HEK293 (cell line): ENCODE measurements at regions not wholly inside any gene's neighbourhood (a gene's known extent, or its start where the extent isn't known, plus 50 kb on each side); places are given as distances from the start of the nearest gene placed in this dataset.

Experiments used
- CTCF ChIA-PET: fragments of 350-600 bp; formaldehyde crosslinking; extraction: SDS; loops from one replicate; lab custom pipeline; 2021; ENCODE audit warnings: antibody characterized with exemption; lab: Yijun Ruan, JAX
- POLR2A ChIA-PET: fragments of 300-600 bp; formaldehyde crosslinking; extraction: SDS; loops from one replicate; lab custom pipeline; 2020; ENCODE audit warnings: antibody characterized with exemption, inconsistent platforms; lab: Yijun Ruan, JAX
- H3K27ac ChIP-seq: fragments of 200-500 bp; sonication (Bioruptor generic); 2 replicates; pipeline ENCODE4 v1.5.1; 2014; ENCODE audit warnings: low read depth, low read length, control low read depth, inconsistent platforms; ENCODE audit errors: extremely low read depth
- H3K36me3 ChIP-seq, 2 experiments: fragments of 200-500 bp in 1 of 2; sonication (Bioruptor generic) in 1 of 2; 1 replicate in 1 of 2; 2 replicates in 1 of 2; pipeline ENCODE4 v1.5.1; 2014 to 2017; ENCODE audit warnings: inconsistent platforms in 2 of 2, low read length in 2 of 2; ENCODE audit not compliant: control insufficient read depth in 2 of 2, insufficient read depth in 1 of 2
- H3K4me1 ChIP-seq: fragments of 200-500 bp; sonication (Bioruptor generic); 2 replicates; pipeline ENCODE4 v1.5.1; 2014; ENCODE audit warnings: mild to moderate bottlenecking, low read length, inconsistent platforms; ENCODE audit not compliant: control insufficient read depth, insufficient read depth
- H3K4me3 ChIP-seq: 2 replicates; pipeline ENCODE4 v1.5.1; 2011; ENCODE audit warnings: low read depth, mild to moderate bottlenecking, control low read depth, low read length, moderate library complexity
- H3K9me3 ChIP-seq: fragments of 200-500 bp; sonication (Bioruptor generic); 2 replicates; pipeline ENCODE4 v1.5.1; 2014; ENCODE audit warnings: low read depth, low read length, inconsistent platforms; ENCODE audit not compliant: control insufficient read depth, insufficient read depth
- BCL11B ChIP-seq: fragments of 450-650 bp; formaldehyde crosslinking; IDR thresholded peaks from 2 replicates; pipeline ENCODE4 v1.5.1; 2016; ENCODE audit warnings: low read depth, missing biosample characterization, missing genetic modification characterization
- ELK4 ChIP-seq: IDR thresholded peaks from 2 replicates; pipeline ENCODE4 v1.6.1; 2011; ENCODE audit warnings: mild to moderate bottlenecking, low read depth, low read length, borderline replicate concordance
- HIC1 ChIP-seq: fragments of 450-650 bp; formaldehyde crosslinking; IDR thresholded peaks from 2 replicates; pipeline ENCODE4 v1.5.1; 2016; ENCODE audit warnings: missing biosample characterization, missing genetic modification characterization
- HOXD13 ChIP-seq: sonication (generic); formaldehyde crosslinking; IDR thresholded peaks from 2 replicates; pipeline ENCODE4 v1.8.0; 2022; ENCODE audit warnings: missing genetic modification reagents, borderline replicate concordance
- KLF8 ChIP-seq: fragments of 450-650 bp; formaldehyde crosslinking; IDR thresholded peaks from 2 replicates; pipeline ENCODE4 v1.5.1; 2016; ENCODE audit warnings: missing biosample characterization, missing genetic modification characterization
- OSR2 ChIP-seq: fragments of 450-650 bp; formaldehyde crosslinking; IDR thresholded peaks from 2 replicates; pipeline ENCODE4 v1.5.1; 2016; ENCODE audit warnings: missing biosample characterization, missing genetic modification characterization
- PBX3 ChIP-seq: sonication (generic); formaldehyde crosslinking; IDR thresholded peaks from 2 replicates; pipeline ENCODE4 v1.8.1; 2022; ENCODE audit warnings: mild to moderate bottlenecking, moderate library complexity, missing genetic modification reagents
- PRDM4 ChIP-seq: fragments of 450-650 bp; formaldehyde crosslinking; IDR thresholded peaks from 2 replicates; pipeline ENCODE4 v1.5.1; 2017; ENCODE audit warnings: missing biosample characterization, missing genetic modification characterization
- REPIN1 ChIP-seq: fragments of 450-650 bp; formaldehyde crosslinking; IDR thresholded peaks from 2 replicates; pipeline ENCODE4 v1.5.1; 2017; ENCODE audit warnings: missing biosample characterization, missing genetic modification characterization, low read depth
- SCRT2 ChIP-seq: fragments of 450-650 bp; formaldehyde crosslinking; IDR thresholded peaks from 2 replicates; pipeline ENCODE4 v1.5.1; 2016; ENCODE audit warnings: missing biosample characterization, missing genetic modification characterization
- ZFP37 ChIP-seq: fragments of 450-650 bp; formaldehyde crosslinking; IDR thresholded peaks from 2 replicates; pipeline ENCODE4 v1.5.1; 2016; ENCODE audit warnings: missing biosample characterization, missing genetic modification characterization
- ZNF518A ChIP-seq: fragments of 450-650 bp; formaldehyde crosslinking; conservative IDR thresholded peaks from 2 replicates; pipeline ENCODE4 v1.5.1; 2016; ENCODE audit warnings: low read depth, missing biosample characterization, missing genetic modification characterization
- ZNF529 ChIP-seq: fragments of 450-650 bp; formaldehyde crosslinking; IDR thresholded peaks from 2 replicates; pipeline ENCODE4 v1.5.1; 2017; ENCODE audit warnings: missing genetic modification characterization, missing biosample characterization; ENCODE audit not compliant: insufficient replicate concordance
- ZNF530 ChIP-seq: fragments of 450-650 bp; formaldehyde crosslinking; IDR thresholded peaks from 2 replicates; pipeline ENCODE4 v1.5.1; 2016; ENCODE audit warnings: low read depth, missing biosample characterization, missing genetic modification characterization
- ZNF621 ChIP-seq: fragments of 450-650 bp; formaldehyde crosslinking; IDR thresholded peaks from 2 replicates; pipeline ENCODE4 v1.5.1; 2017; ENCODE audit warnings: missing biosample characterization, missing genetic modification characterization
- ZNF658 ChIP-seq: fragments of 450-650 bp; formaldehyde crosslinking; IDR thresholded peaks from 2 replicates; pipeline ENCODE4; 2016; ENCODE audit warnings: missing biosample characterization, missing genetic modification characterization
- ZNF660 ChIP-seq: fragments of 450-650 bp; IDR thresholded peaks from 2 replicates; pipeline ENCODE4 v1.5.1; 2018; ENCODE audit warnings: missing biosample characterization, mild to moderate bottlenecking, missing genetic modification characterization
- ZNF692 ChIP-seq: fragments of 450-650 bp; formaldehyde crosslinking; IDR thresholded peaks from 2 replicates; pipeline ENCODE4 v1.5.1; 2016; ENCODE audit warnings: missing biosample characterization, missing genetic modification characterization
- ZNF843 ChIP-seq: fragments of 450-650 bp; formaldehyde crosslinking; IDR thresholded peaks from 2 replicates; pipeline ENCODE4 v1.5.1; 2016; ENCODE audit warnings: missing biosample characterization, missing genetic modification characterization

- Histone ChIP-seq H3K9me3 (no peaks in the 10 kb centered on the region), H3K36me3 (no peaks in the 10 kb centered on the region), H3K4me1 (no peaks in the 10 kb centered on the region), H3K4me3 (no peak overlapping the region), H3K27ac (no peak overlapping the region)
- TF ChIP-seq ZFP37 (tag by site-specific recombination) = no peak
- no peak for TF ChIP-seq ZNF518A (tag by site-specific recombination)
- no peak for TF ChIP-seq SCRT2 (tag by site-specific recombination)
- no peak for TF ChIP-seq HOXD13 (CRISPR knock-in tag)
- TF ChIP-seq ELK4 = no peak
- no peak for TF ChIP-seq ZNF530 (tag by site-specific recombination)
- TF ChIP-seq PBX3 (CRISPR knock-in tag) = no peak
- TF ChIP-seq ZNF843 (tag by site-specific recombination) = no peak
- TF ChIP-seq ZNF692 = no peak
- no peak for TF ChIP-seq ZNF658 (tag by site-specific recombination)
- no peak for TF ChIP-seq PRDM4
- no peak for TF ChIP-seq REPIN1 (tag by site-specific recombination)
- no peak for TF ChIP-seq OSR2 (tag by site-specific recombination)
- no peak for TF ChIP-seq KLF8
- TF ChIP-seq BCL11B (tag by site-specific recombination) = no peak
- TF ChIP-seq ZNF660 (tag by site-specific recombination) = no peak
- no peak for TF ChIP-seq ZNF529 (tag by site-specific recombination)
- TF ChIP-seq HIC1 (tag by site-specific recombination) = no peak
- no peak for TF ChIP-seq ZNF621 (tag by site-specific recombination)
- ChIA-PET CTCF (no interaction called here), POLR2A (no interaction called here)
Observed at GRCh38 chr2:107018366-107018765, 132.4 kb upstream of the ST6GAL2 start.
